ENCODE measurements at regions not wholly inside any gene's neighbourhood (a gene's known extent, or its start where the extent isn't known, plus 50 kb on each side); places are given as distances from the start of the nearest gene placed in this dataset.

GRCh38 chr17:13118311-13118710, 100.5 kb upstream of the ELAC2 start:
- DNase-seq: no peak
- no peak overlapping the region for H3K27ac Mint-ChIP-seq
- H3K36me3 Mint-ChIP-seq (ENCODE audit: low read depth): no peaks in the 10 kb centered on the region
- peaks cover 13% of the 10 kb centered on the region for H3K4me1 Mint-ChIP-seq (ENCODE audit: low read depth)
- no peak for TF ChIP-seq CTCF (IDR thresholded peaks at IDR 0.05)
- H3K27me3 Mint-ChIP-seq (ENCODE audit: insufficient read depth): peaks cover 23% of the 10 kb centered on the region
- no peaks in the 10 kb centered on the region for H3K9me3 Mint-ChIP-seq
- no peak overlapping the region for H3K4me3 Mint-ChIP-seq

GRCh38 chr17:13117616-13118015, 99.8 kb upstream of the ELAC2 start:
- Mint-ChIP-seq H3K27me3 (ENCODE audit: insufficient read depth) (peaks cover 27% of the 10 kb centered on the region), H3K36me3 (ENCODE audit: low read depth) (no peaks in the 10 kb centered on the region), H3K4me1 (ENCODE audit: low read depth) (peaks cover 13% of the 10 kb centered on the region), H3K27ac (no peak overlapping the region), H3K4me3 (no peak overlapping the region), H3K9me3 (no peaks in the 10 kb centered on the region)
- DNase-seq: no peak
- TF ChIP-seq CTCF (IDR thresholded peaks at IDR 0.05): no peak

GRCh38 chr17:13114601-13115031, 96.8 kb upstream of the ELAC2 start:
- no peaks in the 10 kb centered on the region for H3K9me3 Mint-ChIP-seq
- peaks cover 13% of the 10 kb centered on the region for H3K4me1 Mint-ChIP-seq (ENCODE audit: low read depth)
- H3K36me3 Mint-ChIP-seq (ENCODE audit: low read depth): no peaks in the 10 kb centered on the region
- no peak overlapping the region; the same call in 1 of the 2 replicates for H3K27ac Mint-ChIP-seq
- peak; percentile 90 for TF ChIP-seq CTCF (IDR thresholded peaks at IDR 0.05)
- peak; percentile 20 for DNase-seq
- H3K27me3 Mint-ChIP-seq (ENCODE audit: insufficient read depth): peaks cover 30% of the 10 kb centered on the region
- H3K4me3 Mint-ChIP-seq: peak overlapping the region; percentile 74

DNA sequence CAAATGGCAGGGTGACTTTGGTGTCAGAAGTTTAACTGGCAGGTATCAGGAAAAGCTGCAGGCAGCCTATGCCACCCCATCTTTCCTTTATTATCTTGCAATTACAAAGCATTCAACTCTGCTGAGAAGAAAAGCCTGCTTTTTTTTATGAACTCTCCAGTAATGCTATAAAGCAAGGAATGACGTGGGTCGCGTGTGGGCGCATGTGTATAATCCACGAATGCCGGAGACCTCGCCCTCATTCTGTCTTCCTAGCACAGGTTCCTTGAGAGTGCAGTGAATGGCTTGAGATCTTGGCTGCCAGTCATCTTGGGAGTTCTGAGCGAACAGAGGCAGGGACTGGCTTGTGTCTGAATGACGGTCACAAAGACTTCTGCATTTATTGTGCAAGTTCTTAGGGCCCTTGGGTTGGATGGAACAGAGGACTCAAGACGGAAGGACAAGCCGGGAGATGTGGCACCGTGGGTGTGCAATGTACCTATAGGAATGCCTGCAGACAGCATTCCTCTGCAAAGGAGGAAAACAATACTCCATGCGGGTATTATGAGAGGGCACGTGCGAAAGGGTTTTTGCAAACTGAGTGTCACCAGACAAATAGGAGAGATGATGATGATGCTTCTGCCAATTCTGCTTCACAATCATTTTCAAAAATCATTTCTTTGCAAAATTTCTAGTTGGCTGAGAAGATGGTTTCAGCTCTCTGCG, 96.1 kb upstream of the ELAC2 start:
- Mint-ChIP-seq H3K36me3 (ENCODE audit: low read depth) (no peaks in the 10 kb centered on the region), H3K9me3 (no peaks in the 10 kb centered on the region), H3K27me3 (ENCODE audit: insufficient read depth) (peaks cover 28% of the 10 kb centered on the region), H3K27ac (no peak overlapping the region), H3K4me1 (ENCODE audit: low read depth) (peaks cover 13% of the 10 kb centered on the region), H3K4me3 (no peak overlapping the region; the same call in 1 of the 2 replicates)
- DNase-seq: no peak
- TF ChIP-seq CTCF (IDR thresholded peaks at IDR 0.05): no peak

GRCh38 chr17:13107676-13108235, 89.9 kb upstream of the ELAC2 start:
- peaks cover 38% of the 10 kb centered on the region for H3K27me3 Mint-ChIP-seq (ENCODE audit: insufficient read depth)
- H3K4me1 Mint-ChIP-seq (ENCODE audit: low read depth): peaks cover 5% of the 10 kb centered on the region; the same call in 1 of the 2 replicates
- no peak overlapping the region for H3K4me3 Mint-ChIP-seq
- no peak overlapping the region for H3K27ac Mint-ChIP-seq
- H3K36me3 Mint-ChIP-seq (ENCODE audit: low read depth): no peaks in the 10 kb centered on the region
- no peak for DNase-seq
- no peaks in the 10 kb centered on the region for H3K9me3 Mint-ChIP-seq
- no peak for TF ChIP-seq CTCF (IDR thresholded peaks at IDR 0.05)
